Ovary (tissue), 7 donors: ENCODE measurements at regions not wholly inside any gene's neighbourhood (a gene's known extent, or its start where the extent isn't known, plus 50 kb on each side); places are given as distances from the start of the nearest gene placed in this dataset.

ENCODE experiments used
- DNase-seq, 5 donors: peaks; one replicate each; pipeline ENCODE4 v3.0.0-alpha.2; 2019 to 2020
- H3K27ac ChIP-seq, 2 donors: fragments of 200-600 bp; one replicate each; pipeline versions ENCODE4 v1.5.1 to v1.8.0; 2019 to 2022
- H3K27me3 ChIP-seq: fragments of 200-600 bp; one replicate; pipeline ENCODE4 v1.8.0; 2022
- H3K36me3 ChIP-seq: fragments of 200-600 bp; sonication (generic); one replicate; pipeline ENCODE4 v1.5.1; 2019
- H3K4me1 ChIP-seq: one replicate; pipeline ENCODE4 v1.8.1; 2013; ENCODE audit warnings: mild to moderate bottlenecking, moderate library complexity; ENCODE audit not compliant: insufficient read depth
- H3K4me3 ChIP-seq: fragments of 200-600 bp; sonication (generic); one replicate; pipeline ENCODE4 v1.5.1; 2017
- H3K9me3 ChIP-seq, 2 donors: fragments of 200-600 bp in 1 of 2; sonication (generic) in 1 of 2; one replicate each; pipeline versions ENCODE4 v1.5.1 to v1.8.1; 2013 to 2019; ENCODE audit warnings: mild to moderate bottlenecking in 1 of 2, moderate library complexity in 1 of 2
- EP300 ChIP-seq: sonication (generic); formaldehyde crosslinking; IDR thresholded peaks from one replicate; pipeline ENCODE4 v1.6.1; 2017; ENCODE audit warnings: antibody characterized with exemption
- POLR2A ChIP-seq: fragments of 450-650 bp; IDR thresholded peaks from one replicate; pipeline ENCODE4 v1.6.1; 2017; ENCODE audit warnings: antibody characterized with exemption, mild to moderate bottlenecking, moderate library complexity
- WGBS, 3 donors: extraction: QIAGEN DNeasy Blood & Tissue Kit in 1 of 3; methylation state at CpG; one replicate each; pipeline versions ENCODE4 v1.1.5 to v1.1.7; 2013 to 2017; 5-methylcytosine and 5-hydroxymethylcytosine counted together
- intact Hi-C, 4 donors: fragments of 100-400 bp; cut with DNase I; formaldehyde crosslinking; loops; one replicate each; pipeline versions ENCODE4 v1.11.0 to v1.15.1; 2022 to 2023
- TF ChIP-seq, protein P1 (sequence below), 3 donors: fragments of 450-650 bp in 2 of 3; fragments of 200-600 bp in 1 of 3; IDR thresholded peaks; one replicate each; pipeline versions ENCODE4 v1.5.1 to v1.8.0; 2016 to 2022; ENCODE audit warnings: antibody characterized with exemption in 3 of 3, mild to moderate bottlenecking in 1 of 3
- donor health status: DM: no; HTN: no; CAD: no; lungs with moderate emphysema.
- donor health status: DM: no; HTN: no; CAD: no.
- donor health status: Bipolar disorder and iron deficiency.
- donor health status: DM: no; HTN: no; CAD: no.
- donor health status: DM: yes; HTN: yes; CAD: no.

DNA sequence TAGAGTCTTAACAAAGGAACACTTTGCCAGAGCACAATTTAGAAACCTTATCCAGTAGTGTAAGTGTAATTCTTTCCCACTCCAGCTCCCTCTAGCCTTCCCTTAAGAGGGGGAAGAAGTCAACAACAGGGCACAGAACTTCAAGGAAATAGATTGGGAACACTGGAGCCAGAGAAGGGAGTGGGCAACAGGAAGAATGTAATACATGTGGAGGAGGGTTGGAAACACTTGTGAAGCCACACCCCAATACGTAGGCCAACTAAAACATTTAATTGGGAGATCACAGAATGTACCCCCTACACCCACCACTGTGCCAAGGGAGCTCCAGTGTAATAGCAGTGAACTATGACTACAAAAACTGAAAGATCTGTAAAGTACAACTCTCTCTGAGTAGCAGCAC is 735.7 kb upstream of the HS3ST5 start:
- H3K9me3 ChIP-seq: no peaks in the 10 kb centered on the region
- WGBS, 3 donors: 4 to 15% (median 14%) methylated on average over 1 of the region's 1 CpG
- H3K27ac ChIP-seq: no peak overlapping the region
- H3K4me1 ChIP-seq: no peaks in the 10 kb centered on the region
- no peak for DNase-seq
- intact Hi-C loops: no loop called here
- no peaks in the 10 kb centered on the region for H3K36me3 ChIP-seq
- TF ChIP-seq, protein P1, sequence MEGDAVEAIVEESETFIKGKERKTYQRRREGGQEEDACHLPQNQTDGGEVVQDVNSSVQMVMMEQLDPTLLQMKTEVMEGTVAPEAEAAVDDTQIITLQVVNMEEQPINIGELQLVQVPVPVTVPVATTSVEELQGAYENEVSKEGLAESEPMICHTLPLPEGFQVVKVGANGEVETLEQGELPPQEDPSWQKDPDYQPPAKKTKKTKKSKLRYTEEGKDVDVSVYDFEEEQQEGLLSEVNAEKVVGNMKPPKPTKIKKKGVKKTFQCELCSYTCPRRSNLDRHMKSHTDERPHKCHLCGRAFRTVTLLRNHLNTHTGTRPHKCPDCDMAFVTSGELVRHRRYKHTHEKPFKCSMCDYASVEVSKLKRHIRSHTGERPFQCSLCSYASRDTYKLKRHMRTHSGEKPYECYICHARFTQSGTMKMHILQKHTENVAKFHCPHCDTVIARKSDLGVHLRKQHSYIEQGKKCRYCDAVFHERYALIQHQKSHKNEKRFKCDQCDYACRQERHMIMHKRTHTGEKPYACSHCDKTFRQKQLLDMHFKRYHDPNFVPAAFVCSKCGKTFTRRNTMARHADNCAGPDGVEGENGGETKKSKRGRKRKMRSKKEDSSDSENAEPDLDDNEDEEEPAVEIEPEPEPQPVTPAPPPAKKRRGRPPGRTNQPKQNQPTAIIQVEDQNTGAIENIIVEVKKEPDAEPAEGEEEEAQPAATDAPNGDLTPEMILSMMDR (IDR thresholded peaks at IDR 0.05): no peak
- no peak for TF ChIP-seq POLR2A
- no peak for TF ChIP-seq EP300
- no peaks in the 10 kb centered on the region for H3K27me3 ChIP-seq
- no peak overlapping the region for H3K4me3 ChIP-seq

DNA sequence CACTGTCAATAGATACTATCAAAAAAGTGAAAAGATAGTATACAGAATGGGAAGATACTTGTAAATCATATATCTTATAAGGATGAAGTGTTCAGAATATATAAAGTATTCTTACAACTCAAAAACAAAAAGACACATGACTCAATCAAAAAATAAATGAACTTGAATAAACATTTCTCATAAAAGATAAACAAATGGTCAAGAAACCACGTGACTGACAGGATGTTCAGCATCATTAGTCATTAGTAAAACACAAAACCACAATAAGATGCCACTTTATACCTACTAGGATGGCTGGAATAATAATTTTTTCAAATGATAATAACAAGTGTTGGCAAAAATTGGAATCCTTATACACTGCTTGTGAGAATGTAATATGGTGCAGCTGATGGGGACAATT is 729.1 kb upstream of the HS3ST5 start:
- Histone ChIP-seq H3K4me3 (no peak overlapping the region), H3K27ac (no peak overlapping the region), H3K4me1 (no peaks in the 10 kb centered on the region), H3K9me3 (peaks cover 0 to 2% of the 10 kb centered on the region in 2 donors), H3K36me3 (no peaks in the 10 kb centered on the region), H3K27me3 (no peaks in the 10 kb centered on the region)
- TF ChIP-seq POLR2A (no peak), EP300 (no peak)
- TF ChIP-seq, protein P1 (IDR thresholded peaks at IDR 0.05): no peak
- intact Hi-C loops: no loop called here
- DNase-seq: no peak
- WGBS, 3 donors: 48 to 60% (median 56%) methylated on average over 1 of the region's 1 CpG

DNA sequence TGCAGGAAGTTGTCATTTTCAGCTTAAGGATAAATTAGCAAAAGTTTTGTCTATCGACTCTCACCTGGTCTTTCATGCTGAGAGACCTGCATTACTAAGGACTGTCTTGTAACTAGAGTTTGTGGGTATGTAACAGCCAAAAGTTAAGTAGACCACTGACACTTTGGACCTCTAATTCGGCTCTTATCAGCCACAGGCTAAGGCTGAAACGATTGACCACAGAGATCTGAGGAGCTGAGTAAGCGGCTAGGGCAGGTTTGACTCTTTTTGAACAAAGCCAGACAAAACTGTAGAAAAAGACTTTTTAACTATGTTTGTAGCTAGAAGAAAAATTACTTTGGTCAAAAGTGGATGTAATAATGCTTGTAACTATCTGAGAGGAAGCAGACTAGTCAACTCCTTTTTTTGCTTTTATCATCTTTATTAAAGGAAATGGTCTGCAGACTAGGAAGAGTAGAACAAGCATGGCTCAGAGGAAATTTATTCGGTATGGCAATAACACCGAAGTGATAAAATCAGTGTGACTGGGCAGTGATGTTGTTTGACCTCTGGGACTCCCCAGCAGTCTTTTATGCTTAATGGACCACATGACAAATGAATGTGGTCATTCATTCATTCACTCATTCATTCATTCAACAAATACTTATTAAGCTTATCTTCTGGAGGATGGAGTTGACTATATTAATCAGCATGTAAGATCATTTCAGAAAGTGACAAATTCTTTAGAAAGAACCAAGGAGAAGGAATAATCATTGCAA is 725.0 kb upstream of the HS3ST5 start:
- Histone ChIP-seq H3K4me1 (no peaks in the 10 kb centered on the region), H3K27ac (no peak overlapping the region), H3K36me3 (no peaks in the 10 kb centered on the region), H3K27me3 (no peaks in the 10 kb centered on the region), H3K9me3 (peaks cover 0 to 2% of the 10 kb centered on the region in 2 donors), H3K4me3 (no peak overlapping the region)
- TF ChIP-seq EP300: no peak
- TF ChIP-seq POLR2A: no peak
- TF ChIP-seq, protein P1 (IDR thresholded peaks at IDR 0.05): no peak
- 34 to 45% (median 35%) methylated on average over 6 of the region's 6 CpGs for WGBS, 3 donors
- intact Hi-C loops: no loop called here
- DNase-seq: no peak

DNA sequence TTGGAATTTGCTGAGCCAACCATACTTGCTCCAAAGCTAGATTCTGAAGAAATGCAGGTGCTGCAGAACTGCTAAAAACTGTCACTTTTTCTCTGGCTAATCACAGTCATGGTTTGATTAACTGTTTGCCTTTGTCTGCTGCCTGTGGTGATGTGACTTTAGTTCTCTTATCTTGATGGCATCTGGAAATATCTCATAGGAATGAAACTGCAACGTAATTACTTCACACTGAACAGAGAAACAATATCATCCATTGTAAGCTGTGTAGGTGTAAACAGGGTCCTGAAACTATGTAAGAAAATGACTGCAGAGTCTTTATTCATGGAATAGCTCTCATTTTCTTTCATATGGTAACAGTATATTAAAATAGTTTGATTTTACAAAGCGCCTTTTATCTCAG is 721.9 kb upstream of the HS3ST5 start:
- WGBS, 3 donors: 34 to 58% (median 42%) methylated on average over 2 of the region's 2 CpGs
- Histone ChIP-seq H3K36me3 (no peaks in the 10 kb centered on the region), H3K4me1 (no peaks in the 10 kb centered on the region), H3K9me3 (no peaks in the 10 kb centered on the region), H3K27ac (no peak overlapping the region), H3K27me3 (no peaks in the 10 kb centered on the region), H3K4me3 (no peak overlapping the region)
- TF ChIP-seq, protein P1 (IDR thresholded peaks at IDR 0.05): no peak
- TF ChIP-seq EP300: no peak
- no peak for TF ChIP-seq POLR2A
- DNase-seq: no peak
- intact Hi-C loops: no loop called here
